ENCODE measurements at regions not wholly inside any gene's neighbourhood (a gene's known extent, or its start where the extent isn't known, plus 50 kb on each side); places are given as distances from the start of the nearest gene placed in this dataset.
"Not testable (repeated sequence)": the region's sequence is repeated elsewhere in the genome, so short reads cannot be mapped to it uniquely, and the experiment has no call there.

DNA sequence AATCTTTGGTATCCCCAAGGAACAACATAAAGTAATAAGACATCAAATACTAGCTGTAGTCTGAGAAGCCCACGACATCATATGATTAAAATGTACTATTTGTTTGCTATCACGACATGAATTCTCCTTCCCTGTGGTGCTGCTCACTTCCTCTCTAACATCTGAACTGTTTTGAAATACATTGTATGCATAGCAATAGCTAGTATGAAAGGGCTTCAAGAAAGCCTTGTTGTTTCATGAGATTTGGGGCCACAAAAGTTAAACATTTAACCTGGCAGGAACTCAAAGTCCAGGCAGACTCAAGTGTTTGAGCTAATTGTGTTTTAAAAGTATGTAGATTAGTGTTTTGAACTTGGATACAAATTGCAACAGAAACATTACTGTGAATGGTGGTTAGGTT lies 237.4 kb upstream of the PTGER4 start:
- intact Hi-C loops (cut with DNase I; ENCODE audit: low total_unique reads) (no loop called here), in situ Hi-C loops (cut with MboI; ENCODE audit: low pct_ligation_motif_present in 1 of 4, low pct_unique_long_range_greater_than_20kb in 1 of 4, low sequenced_read_pairs in 3 of 4) (no loop called here)
- DNase-seq = no peak
- Histone ChIP-seq H3K27me3 (no peaks in the 10 kb centered on the region), H3K36me3 (no peaks in the 10 kb centered on the region), H3K4me3 (no peak overlapping the region), H3K4me1 (peaks cover 3 to 29% (median 10%) of the 10 kb centered on the region in 4 donors), H3K9me3 (no peaks in the 10 kb centered on the region), H3K27ac (peak overlapping the region; percentile 48 to 79 (median 64))
- 13 to 40% methylated on average over 2 of the region's 2 CpGs for WGBS, 2 donors (ENCODE audit: low coverage in 1 of 2)
- TF ChIP-seq POLR2A (IDR thresholded peaks at IDR 0.05) (peak; percentile 26), POLR2AphosphoS5 (IDR thresholded peaks at IDR 0.05) (peak in 1 of 3 donors; percentile 34), CTCF (IDR thresholded peaks at IDR 0.05) (no peak)

DNA sequence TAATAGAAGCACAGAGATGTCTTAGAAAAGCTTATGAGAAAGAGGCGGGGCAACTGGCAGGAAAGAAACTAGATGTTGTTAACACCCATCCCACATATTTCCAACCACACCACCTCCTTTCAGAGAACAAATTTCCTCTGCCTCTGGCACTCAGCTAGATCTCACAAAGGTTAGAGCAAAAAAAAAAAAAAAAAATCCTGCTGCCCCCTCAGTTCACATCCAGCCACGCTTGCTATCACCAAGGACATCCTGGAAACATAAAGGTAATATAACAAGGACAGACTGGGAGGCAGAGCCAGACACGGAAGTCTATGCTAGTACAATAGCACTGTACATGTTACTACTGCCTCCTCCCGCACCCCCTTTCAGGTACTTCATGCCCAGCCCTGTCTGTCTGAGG lies 238.0 kb upstream of the PTGER4 start:
- in situ Hi-C loops (cut with MboI; ENCODE audit: low pct_ligation_motif_present in 1 of 4, low pct_unique_long_range_greater_than_20kb in 1 of 4, low sequenced_read_pairs in 3 of 4) = no loop called here
- H3K27ac ChIP-seq = peak overlapping the region; percentile 48 to 79 (median 64)
- intact Hi-C loops (cut with DNase I; ENCODE audit: low total_unique reads) = no loop called here

GRCh38 chr5:40440746-40441145 lies 239.0 kb upstream of the PTGER4 start:
- in situ Hi-C loops (cut with MboI; ENCODE audit: low pct_ligation_motif_present in 1 of 4, low pct_unique_long_range_greater_than_20kb in 1 of 4, low sequenced_read_pairs in 3 of 4) (no loop called here), intact Hi-C loops (cut with DNase I; ENCODE audit: low total_unique reads) (no loop called here)
- TF ChIP-seq POLR2A (IDR thresholded peaks at IDR 0.05) (no peak), POLR2AphosphoS5 (IDR thresholded peaks at IDR 0.05) (no peak)
- H3K36me3 ChIP-seq = no peaks in the 10 kb centered on the region
- no peaks in the 10 kb centered on the region for H3K9me3 ChIP-seq
- no peaks in the 10 kb centered on the region for H3K27me3 ChIP-seq
- H3K4me3 ChIP-seq = no peak overlapping the region
- WGBS, 2 donors (ENCODE audit: low coverage in 1 of 2) = 67 to 78% methylated on average over 1 of the region's 1 CpG
- no peak for DNase-seq
- H3K27ac ChIP-seq = peak overlapping the region in 3 of 4 donors; percentile 48 to 66 (median 63)
- peaks cover 3 to 33% (median 12%) of the 10 kb centered on the region in 4 donors for H3K4me1 ChIP-seq

More for the DNA sequence above, 238.0 kb upstream of the PTGER4 start:
- H3K4me3 ChIP-seq = no peak overlapping the region
- H3K4me1 ChIP-seq = peaks cover 3 to 33% (median 12%) of the 10 kb centered on the region in 4 donors
- H3K27me3 ChIP-seq = no peaks in the 10 kb centered on the region
- no peaks in the 10 kb centered on the region for H3K9me3 ChIP-seq
- TF ChIP-seq POLR2AphosphoS5 (IDR thresholded peaks at IDR 0.05) (peak in 2 of 3 donors; percentile 7 to 22), CTCF (IDR thresholded peaks at IDR 0.05) (no peak)
- no peaks in the 10 kb centered on the region for H3K36me3 ChIP-seq
- peak; percentile 73 for DNase-seq
- 42 to 56% methylated on average over 4 of the region's 4 CpGs for WGBS, 2 donors (ENCODE audit: low coverage in 1 of 2)

GRCh38 chr5:40439103-40439502 lies 240.6 kb upstream of the PTGER4 start:
- TF ChIP-seq CTCF (IDR thresholded peaks at IDR 0.05) = peak in 1 of 5 experiments; percentile 11
- H3K9me3 ChIP-seq; H3K4me3 ChIP-seq; in situ Hi-C loops (cut with MboI; ENCODE audit: low pct_ligation_motif_present in 1 of 4, low pct_unique_long_range_greater_than_20kb in 1 of 4, low sequenced_read_pairs in 3 of 4); intact Hi-C loops (cut with DNase I; ENCODE audit: low total_unique reads); DNase-seq; H3K36me3 ChIP-seq; H3K27ac ChIP-seq; H3K27me3 ChIP-seq: not testable (repeated sequence)
- WGBS, 2 donors (ENCODE audit: low coverage in 1 of 2) = 95% methylated on average over 3 of the region's 3 CpGs; no CpG with 5 or more reads in 1 of the 2 donors
- peaks cover 3 to 33% (median 12%) of the 10 kb centered on the region in 4 donors for H3K4me1 ChIP-seq

GRCh38 chr5:40438646-40439045 lies 241.1 kb upstream of the PTGER4 start:
- H3K4me3 ChIP-seq; DNase-seq; intact Hi-C loops (cut with DNase I; ENCODE audit: low total_unique reads); H3K27me3 ChIP-seq; H3K36me3 ChIP-seq; H3K9me3 ChIP-seq; in situ Hi-C loops (cut with MboI; ENCODE audit: low pct_ligation_motif_present in 1 of 4, low pct_unique_long_range_greater_than_20kb in 1 of 4, low sequenced_read_pairs in 3 of 4); H3K27ac ChIP-seq: not testable (repeated sequence)
- WGBS, 2 donors (ENCODE audit: low coverage in 1 of 2) = 93% methylated on average over 6 of the region's 26 CpGs; no CpG with 5 or more reads in 1 of the 2 donors
- H3K4me1 ChIP-seq = peaks cover 3 to 33% (median 12%) of the 10 kb centered on the region in 4 donors

All from transverse colon (tissue), 4 donors.